Endothelial cell of umbilical vein (primary cell): ENCODE measurements at regions not wholly inside any gene's neighbourhood (a gene's known extent, or its start where the extent isn't known, plus 50 kb on each side); places are given as distances from the start of the nearest gene placed in this dataset.

Experiments used
- BruUV-seq: library from RNA; stranded (reverse); fragments of 400-500 nt; replicated peaks from 2 replicates; lab custom pipeline; 2021; lab: Mats Ljungman, UMichigan
- CTCF ChIA-PET: fragments of 300-600, 350-600 bp; sonication (Branson Sonifier 250); formaldehyde crosslinking; loops from one replicate; lab custom pipeline; 2021; ENCODE audit warnings: antibody characterized with exemption, inconsistent platforms; lab: Charles Lee
- POLR2A ChIA-PET: fragments of 300-600, 350-600 bp; sonication (Branson Sonifier 250); formaldehyde crosslinking; loops from one replicate; lab custom pipeline; 2021; ENCODE audit warnings: antibody characterized with exemption, inconsistent platforms; lab: Charles Lee
- DNase-seq: peaks from one replicate; pipeline ENCODE4 v3.0.0-alpha.2; 2011; ENCODE audit warnings: low read depth, low spot score
- FAIRE-seq: peaks from 2 replicates; lab custom pipeline; 2011; peaks lifted over from hg19 to GRCh38; lab: Jason Lieb, UNC
- H2AFZ ChIP-seq: 2 replicates; pipeline ENCODE4 v1.6.0; 2012; ENCODE audit warnings: low read depth, low read length, control low read depth, inconsistent platforms
- H3K27ac ChIP-seq: 2 replicates; pipeline ENCODE4 v1.5.1; 2011; ENCODE audit warnings: low read depth, mild to moderate bottlenecking, control low read depth, low read length, moderate library complexity; ENCODE audit not compliant: insufficient read depth
- H3K27me3 ChIP-seq, 2 experiments: 2 replicates each; pipeline versions ENCODE4 v1.6.0 to v1.6.1; 2011; ENCODE audit warnings: low read length in 2 of 2, mixed read lengths in 1 of 2; ENCODE audit not compliant: control insufficient read depth in 2 of 2, insufficient read depth in 2 of 2
- H3K36me3 ChIP-seq, 2 experiments: 2 replicates in 1 of 2; 3 replicates in 1 of 2; pipeline ENCODE4 v1.5.1; 2011; ENCODE audit warnings: low read length in 2 of 2, mild to moderate bottlenecking in 1 of 2, moderate library complexity in 1 of 2; ENCODE audit not compliant: control insufficient read depth in 2 of 2, insufficient read depth in 2 of 2; ENCODE audit errors: extremely low read depth in 1 of 2
- H3K4me1 ChIP-seq: 3 replicates; pipeline ENCODE4 v1.5.1; 2011; ENCODE audit warnings: mild to moderate bottlenecking, low read length; ENCODE audit not compliant: control insufficient read depth, insufficient read depth; ENCODE audit errors: extremely low read depth
- H3K4me2 ChIP-seq: 2 replicates; pipeline ENCODE4 v1.6.1; 2011; ENCODE audit warnings: low read length, control low read depth, mixed read lengths; ENCODE audit not compliant: insufficient read depth
- H3K4me3 ChIP-seq, 3 experiments: fragments of 200-600 bp in 1 of 3; sonication (generic), shearing (Covaris generic) in 1 of 3; replicated peaks in 1 of 3; 2 replicates each; pipeline ENCODE4 v1.5.1; 2011 to 2016; ENCODE audit warnings: control low read depth in 3 of 3, low read length in 3 of 3, mild to moderate bottlenecking in 2 of 3, inconsistent platforms in 1 of 3, low read depth in 1 of 3, moderate library complexity in 1 of 3; ENCODE audit not compliant: insufficient read depth in 1 of 3
- H3K79me2 ChIP-seq: 2 replicates; pipeline ENCODE4 v1.6.0; 2012; ENCODE audit warnings: low read length, inconsistent platforms; ENCODE audit not compliant: control insufficient read depth, insufficient read depth
- H3K9ac ChIP-seq: replicated peaks from 2 replicates; pipeline ENCODE3; 2011; ENCODE audit warnings: low read length, control low read depth; ENCODE audit not compliant: insufficient read depth; ENCODE audit errors: extremely low read depth
- H3K9me1 ChIP-seq: replicated peaks from 3 replicates; pipeline ENCODE4 v1.6.0; 2011; ENCODE audit warnings: mild to moderate bottlenecking, low read length; ENCODE audit not compliant: control insufficient read depth, insufficient read depth; ENCODE audit errors: extremely low read depth
- H3K9me3 ChIP-seq: replicated peaks from 2 replicates; pipeline ENCODE4 v1.5.1; 2012; ENCODE audit warnings: low read length, inconsistent platforms; ENCODE audit not compliant: control insufficient read depth, insufficient read depth
- H4K20me1 ChIP-seq: replicated peaks from 2 replicates; pipeline ENCODE3; 2011; ENCODE audit warnings: mild to moderate bottlenecking, low read length; ENCODE audit not compliant: control insufficient read depth, insufficient read depth; ENCODE audit errors: extremely low read depth
- CTCF ChIP-seq, 2 donors: IDR thresholded peaks; 1 replicate in 1 of 2; 2 replicates in 1 of 2; pipeline ENCODE4 v1.5.1; 2011; ENCODE audit warnings: low read length in 2 of 2, mild to moderate bottlenecking in 2 of 2, moderate library complexity in 2 of 2, control low read depth in 1 of 2, inconsistent platforms in 1 of 2, low read depth in 1 of 2; ENCODE audit not compliant: insufficient read depth in 1 of 2; ENCODE audit errors: extremely low read depth in 1 of 2
- EZH2 ChIP-seq: IDR thresholded peaks from 2 replicates; pipeline ENCODE4 v1.6.1; 2012; ENCODE audit warnings: borderline replicate concordance, low read depth, mild to moderate bottlenecking, moderate library complexity, low read length, inconsistent platforms; ENCODE audit not compliant: severe bottlenecking
- FOS ChIP-seq: IDR thresholded peaks from 2 replicates; pipeline ENCODE4 v1.6.1; 2011; ENCODE audit warnings: mild to moderate bottlenecking, low read length, moderate library complexity, borderline replicate concordance; ENCODE audit not compliant: insufficient read depth
- GATA2 ChIP-seq: IDR thresholded peaks from 2 replicates; pipeline ENCODE4 v1.7.0; 2011; ENCODE audit warnings: low read depth, mild to moderate bottlenecking, moderate library complexity, mixed read lengths, low read length; ENCODE audit not compliant: insufficient read length, insufficient read depth
- JUN ChIP-seq: IDR thresholded peaks from 2 replicates; pipeline ENCODE4 v1.6.1; 2011; ENCODE audit warnings: borderline replicate concordance, low read depth; ENCODE audit not compliant: insufficient read length, insufficient read depth
- MAX ChIP-seq: IDR thresholded peaks from 2 replicates; pipeline ENCODE4 v1.6.1; 2011; ENCODE audit not compliant: insufficient read depth, insufficient read length
- MYC ChIP-seq: IDR thresholded peaks from one replicate; pipeline ENCODE4 v1.6.1; 2011; ENCODE audit warnings: mild to moderate bottlenecking, low read depth, low read length
- POLR2A ChIP-seq: IDR thresholded peaks from 2 replicates; pipeline ENCODE4 v1.6.1; 2012; ENCODE audit warnings: low read depth, mild to moderate bottlenecking, control low read depth, low read length
- POLR2AphosphoS5 ChIP-seq: IDR thresholded peaks from 2 replicates; pipeline ENCODE4 v1.6.1; 2012; ENCODE audit warnings: low read depth, mild to moderate bottlenecking, control low read depth, low read length, moderate library complexity; ENCODE audit not compliant: insufficient read depth
- dilution Hi-C: fragments of 300-500 bp; cut with MboI; formaldehyde crosslinking; loops from one replicate; pipeline ENCODE4 v1.15.0; 2019; ENCODE audit warnings: low sequenced_read_pairs; ENCODE audit not compliant: extremely low pct_ligation_motif_present
- intact Hi-C: fragments of 100-400 bp; cut with micrococcal nuclease; formaldehyde crosslinking; loops from one replicate; pipeline ENCODE4 v1.10.0; 2022

- no peak overlapping the region for H3K4me2 ChIP-seq
- no peak overlapping the region for H3K9ac ChIP-seq
- FAIRE-seq (no peak), DNase-seq (no peak)
- no peaks in the 10 kb centered on the region for H3K4me1 ChIP-seq
- ChIA-PET POLR2A (no interaction called here), CTCF (no interaction called here)
- H3K79me2 ChIP-seq = no peaks in the 10 kb centered on the region
- H2AFZ ChIP-seq = no peak overlapping the region
- H3K9me3 ChIP-seq = no peaks in the 10 kb centered on the region
- peaks cover 3 to 4% of the 10 kb centered on the region in 2 experiments for H3K27me3 ChIP-seq
- no peaks in the 10 kb centered on the region for H4K20me1 ChIP-seq
- H3K4me3 ChIP-seq = no peak overlapping the region
- H3K9me1 ChIP-seq = no peaks in the 10 kb centered on the region
- no TSS peak for BruUV-seq
- TF ChIP-seq GATA2 (no peak), JUN (no peak), POLR2AphosphoS5 (no peak), FOS (no peak), MAX (no peak), EZH2 (no peak), CTCF (IDR thresholded peaks at IDR 0.05; ENCODE audit: extremely low read depth in 1 of 2, insufficient read depth in 1 of 2, low read depth in 1 of 2, low read length in 2 of 2) (no peak), MYC (no peak), POLR2A (no peak)
- dilution Hi-C loops (no loop called here), intact Hi-C loops (no loop called here)
- H3K27ac ChIP-seq = no peak overlapping the region
- no peaks in the 10 kb centered on the region for H3K36me3 ChIP-seq
Observed at GRCh38 chr6:73954881-73955280, 258.9 kb downstream of the CD109 start.
